ENCODE measurements at regions not wholly inside any gene's neighbourhood (a gene's known extent, or its start where the extent isn't known, plus 50 kb on each side); places are given as distances from the start of the nearest gene placed in this dataset.
A peak's percentile ranks its signal among the peaks of the same experiment; 100 is the strongest.

GRCh38 chr15:70488002-70488605, 275.3 kb downstream of the UACA start:
- no peak for TF ChIP-seq POLR2A (IDR thresholded peaks at IDR 0.05)
- TF ChIP-seq CTCF (IDR thresholded peaks at IDR 0.05), result peak; percentile 93 to 98 (median 95)
